HFFc6 (cell line): ENCODE measurements at regions not wholly inside any gene's neighbourhood (a gene's known extent, or its start where the extent isn't known, plus 50 kb on each side); places are given as distances from the start of the nearest gene placed in this dataset.
A peak's percentile ranks its signal among the peaks of the same experiment; 100 is the strongest.

Source experiments
- DNase-seq: peaks from one replicate; pipeline ENCODE4 v3.0.0-alpha.2; 2018
- H3K27ac Mint-ChIP-seq: 2 replicates; pipeline ENCODE4 v1.8.0; 2020; ENCODE audit warnings: mild to moderate bottlenecking, mixed read lengths
- H3K27me3 Mint-ChIP-seq: 2 replicates; pipeline ENCODE4 v1.8.0; 2021; ENCODE audit warnings: mild to moderate bottlenecking, moderate library complexity, mixed read lengths; ENCODE audit not compliant: insufficient read depth
- H3K36me3 Mint-ChIP-seq: 2 replicates; pipeline ENCODE4 v1.8.0; 2021; ENCODE audit warnings: low read depth, mixed read lengths
- H3K4me1 Mint-ChIP-seq: 2 replicates; pipeline ENCODE4 v1.8.0; 2020; ENCODE audit warnings: low read depth, mixed read lengths
- H3K4me3 Mint-ChIP-seq: 2 replicates; pipeline ENCODE4 v1.8.0; 2020; ENCODE audit warnings: mild to moderate bottlenecking, moderate library complexity, mixed read lengths
- H3K9me3 Mint-ChIP-seq: 2 replicates; pipeline ENCODE4 v1.8.0; 2020; ENCODE audit warnings: mild to moderate bottlenecking, mixed read lengths
- TF ChIP-seq, protein P1 (sequence below): fragments of 200-600 bp; sonication (generic); IDR thresholded peaks from 2 replicates; pipeline ENCODE4 v1.5.0; 2021; ENCODE audit warnings: antibody characterized with exemption, mild to moderate bottlenecking

DNA sequence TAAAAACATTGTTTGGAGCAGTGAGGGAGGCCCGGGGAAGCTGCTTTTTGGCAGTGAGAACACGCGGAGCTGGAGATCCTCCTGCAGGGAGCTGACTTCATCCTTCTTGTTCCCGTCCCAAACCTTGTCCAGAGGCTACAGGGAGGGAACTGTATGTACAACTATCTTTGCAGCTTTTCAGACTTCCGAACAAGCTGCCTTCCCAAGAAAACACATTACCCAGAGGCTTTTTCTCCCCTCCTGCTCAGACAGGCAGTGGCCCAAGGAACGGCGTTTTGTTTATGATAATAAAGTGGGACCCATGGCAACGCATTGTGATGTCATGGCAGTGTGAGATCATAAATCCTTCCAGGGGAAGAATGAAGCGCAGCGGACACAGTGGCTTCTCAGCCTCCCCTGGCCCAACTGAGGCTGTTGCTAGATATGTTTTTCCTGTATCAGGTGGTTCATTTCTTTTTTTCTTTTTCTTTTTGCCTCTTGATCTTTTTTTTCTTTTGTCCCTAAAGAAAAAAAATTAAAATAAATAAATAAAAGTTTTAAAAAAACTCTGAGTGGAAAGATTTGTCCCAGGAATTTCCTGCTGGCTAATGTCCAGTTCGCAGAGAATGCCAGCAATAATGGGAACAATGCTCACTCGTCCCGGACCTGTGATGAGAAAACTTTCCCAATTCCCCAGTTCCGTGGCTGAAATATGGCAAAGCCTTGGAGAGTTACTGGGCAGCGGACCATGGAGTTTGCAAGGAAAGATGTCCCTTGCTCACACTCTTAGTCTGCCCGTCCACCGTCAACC lies 103.4 kb upstream of the MAP1LC3B2 start:
- DNase-seq = peak; percentile 98
- peaks cover 1% of the 10 kb centered on the region; the same call in 1 of the 2 replicates for H3K27me3 Mint-ChIP-seq
- peaks cover 4% of the 10 kb centered on the region; the same call in 1 of the 2 replicates for H3K9me3 Mint-ChIP-seq
- H3K4me3 Mint-ChIP-seq = peak overlapping the region; percentile 82
- peak overlapping the region; percentile 100 for H3K27ac Mint-ChIP-seq
- H3K36me3 Mint-ChIP-seq = 0 out of 2 replicates have a peak, but pooled peaks cover 4% of the 10 kb centered on the region
- peaks cover 53% of the 10 kb centered on the region for H3K4me1 Mint-ChIP-seq
- TF ChIP-seq, protein P1, sequence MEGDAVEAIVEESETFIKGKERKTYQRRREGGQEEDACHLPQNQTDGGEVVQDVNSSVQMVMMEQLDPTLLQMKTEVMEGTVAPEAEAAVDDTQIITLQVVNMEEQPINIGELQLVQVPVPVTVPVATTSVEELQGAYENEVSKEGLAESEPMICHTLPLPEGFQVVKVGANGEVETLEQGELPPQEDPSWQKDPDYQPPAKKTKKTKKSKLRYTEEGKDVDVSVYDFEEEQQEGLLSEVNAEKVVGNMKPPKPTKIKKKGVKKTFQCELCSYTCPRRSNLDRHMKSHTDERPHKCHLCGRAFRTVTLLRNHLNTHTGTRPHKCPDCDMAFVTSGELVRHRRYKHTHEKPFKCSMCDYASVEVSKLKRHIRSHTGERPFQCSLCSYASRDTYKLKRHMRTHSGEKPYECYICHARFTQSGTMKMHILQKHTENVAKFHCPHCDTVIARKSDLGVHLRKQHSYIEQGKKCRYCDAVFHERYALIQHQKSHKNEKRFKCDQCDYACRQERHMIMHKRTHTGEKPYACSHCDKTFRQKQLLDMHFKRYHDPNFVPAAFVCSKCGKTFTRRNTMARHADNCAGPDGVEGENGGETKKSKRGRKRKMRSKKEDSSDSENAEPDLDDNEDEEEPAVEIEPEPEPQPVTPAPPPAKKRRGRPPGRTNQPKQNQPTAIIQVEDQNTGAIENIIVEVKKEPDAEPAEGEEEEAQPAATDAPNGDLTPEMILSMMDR = no peak

DNA sequence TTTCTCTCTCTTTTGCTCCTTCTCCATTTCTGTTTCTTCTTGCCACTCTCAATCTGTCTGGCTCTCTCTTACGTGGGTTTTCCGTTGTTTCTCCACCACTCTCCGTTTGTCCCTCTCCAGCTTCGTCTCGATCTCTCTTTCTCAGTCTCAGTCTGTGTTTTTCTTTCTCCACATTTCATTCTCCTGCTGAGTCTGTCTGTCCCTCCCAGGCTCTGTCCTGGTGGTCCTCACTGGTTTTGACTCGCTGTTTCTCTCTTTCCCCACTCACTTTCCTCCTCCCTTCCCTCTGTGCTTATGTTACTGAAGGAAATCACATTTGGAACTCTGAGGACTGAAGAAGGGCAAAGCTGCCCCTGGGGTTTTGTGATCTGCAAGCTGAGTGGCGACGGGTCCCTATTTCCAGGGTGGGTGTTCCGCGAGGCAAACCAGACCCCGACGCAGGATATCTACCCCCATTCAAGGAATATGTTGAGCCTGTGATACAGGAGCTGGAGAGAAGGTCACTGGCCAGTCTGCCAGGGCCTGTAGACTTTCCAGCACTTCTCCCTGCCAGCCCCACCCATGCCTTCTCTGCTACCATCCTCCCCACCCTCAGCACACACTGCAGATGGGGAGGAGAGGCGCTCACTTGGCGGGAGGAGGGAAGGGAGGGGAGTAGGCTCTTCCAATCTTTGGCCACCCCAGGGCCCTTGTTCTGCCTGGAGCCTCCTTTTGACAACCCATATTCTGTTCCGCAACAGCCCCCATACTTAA lies 102.7 kb upstream of the MAP1LC3B2 start:
- TF ChIP-seq, protein P1 = no peak
- Mint-ChIP-seq H3K4me3 (peak overlapping the region; percentile 80), H3K27ac (peak overlapping the region; percentile 100), H3K36me3 (0 out of 2 replicates have a peak, but pooled peaks cover 4% of the 10 kb centered on the region), H3K4me1 (peaks cover 53% of the 10 kb centered on the region), H3K9me3 (peaks cover 4% of the 10 kb centered on the region; the same call in 1 of the 2 replicates), H3K27me3 (peaks cover 1% of the 10 kb centered on the region; the same call in 1 of the 2 replicates)
- DNase-seq = no peak

DNA sequence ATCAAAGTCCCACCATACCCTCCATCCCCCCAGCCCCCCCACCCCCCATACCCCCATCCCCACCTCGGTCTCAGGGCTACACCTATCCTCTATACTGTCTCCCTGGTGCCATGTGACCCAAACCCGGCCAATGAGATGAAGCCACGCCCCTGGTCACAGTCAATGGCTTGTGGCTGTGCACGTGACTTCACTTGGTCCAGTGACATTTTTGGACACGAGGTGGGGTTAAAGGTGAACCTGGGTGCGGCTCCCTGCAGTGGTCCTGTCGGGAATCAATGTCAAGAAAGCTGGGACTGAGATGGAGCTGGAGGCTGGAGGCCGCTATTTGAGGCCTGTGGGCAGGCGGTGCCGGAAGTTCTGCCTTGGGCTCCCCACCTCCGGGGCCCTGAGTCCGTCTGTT lies 100.7 kb upstream of the MAP1LC3B2 start:
- H3K4me3 Mint-ChIP-seq = no peak overlapping the region

DNA sequence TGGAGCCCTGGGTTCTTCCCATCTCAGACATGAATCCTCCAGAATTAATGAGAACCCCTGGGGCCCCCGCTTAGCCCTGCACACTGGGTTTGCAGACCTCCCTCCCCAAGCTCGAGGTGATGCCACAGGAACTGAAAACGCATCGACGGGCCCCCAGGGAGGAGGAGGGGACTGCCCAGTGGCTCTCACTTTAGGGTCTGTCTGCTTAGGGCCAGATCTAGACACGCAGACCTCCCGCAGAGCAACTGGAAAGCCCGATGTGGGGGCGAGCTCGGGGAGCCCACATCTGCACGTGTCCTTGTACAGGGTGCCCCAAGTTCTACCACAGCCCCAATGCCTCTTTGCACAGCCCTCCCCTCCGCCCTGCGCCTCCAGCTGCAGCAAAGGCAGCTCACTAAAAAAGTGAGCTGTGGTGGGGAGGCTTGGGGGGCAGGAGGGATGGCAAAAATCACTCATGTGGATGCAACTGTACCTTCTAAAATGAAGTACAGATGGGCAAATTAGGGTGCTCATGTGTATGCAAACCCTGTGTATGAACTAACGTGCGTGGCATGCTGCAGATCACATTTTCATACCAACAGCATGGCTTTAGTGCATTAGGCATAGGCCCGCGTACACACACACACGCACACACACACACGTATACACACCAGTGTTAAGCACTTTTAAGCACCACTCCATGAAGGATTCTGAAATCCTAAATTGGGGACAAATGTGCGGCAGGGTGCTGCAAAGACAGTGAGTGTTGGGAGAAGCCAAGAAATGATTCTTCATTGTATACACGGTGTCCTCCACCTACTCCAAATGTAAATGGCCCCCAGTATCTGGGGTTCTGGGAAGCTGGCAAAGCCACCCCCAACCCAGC lies 99.9 kb upstream of the MAP1LC3B2 start:
- TF ChIP-seq, protein P1 = no peak
- Mint-ChIP-seq H3K4me3 (no peak overlapping the region), H3K36me3 (0 out of 2 replicates have a peak, but pooled peaks cover 4% of the 10 kb centered on the region), H3K4me1 (peaks cover 40% of the 10 kb centered on the region), H3K27me3 (peaks cover 3% of the 10 kb centered on the region), H3K9me3 (peaks cover 4% of the 10 kb centered on the region; the same call in 1 of the 2 replicates), H3K27ac (no peak overlapping the region)
- no peak for DNase-seq

More for the DNA sequence above, 100.7 kb upstream of the MAP1LC3B2 start:
- TF ChIP-seq, protein P1 = no peak
- H3K4me1 Mint-ChIP-seq = peaks cover 48% of the 10 kb centered on the region
- H3K36me3 Mint-ChIP-seq = 0 out of 2 replicates have a peak, but pooled peaks cover 4% of the 10 kb centered on the region
- H3K27me3 Mint-ChIP-seq = peaks cover 1% of the 10 kb centered on the region; the same call in 1 of the 2 replicates
- no peak for DNase-seq
- H3K27ac Mint-ChIP-seq = no peak overlapping the region
- peaks cover 4% of the 10 kb centered on the region; the same call in 1 of the 2 replicates for H3K9me3 Mint-ChIP-seq
